Hematopoietic multipotent progenitor cell treated with erythropoietin and hydrocortisone succinate and interleukin-3 and kit ligand, for 17 days (in vitro differentiated cells): ENCODE measurements at regions not wholly inside any gene's neighbourhood (a gene's known extent, or its start where the extent isn't known, plus 50 kb on each side); places are given as distances from the start of the nearest gene placed in this dataset.
"Not testable (repeated sequence)": the region's sequence is repeated elsewhere in the genome, so short reads cannot be mapped to it uniquely, and the experiment has no call there.

Source experiments
- DNase-seq: peaks from one replicate; pipeline ENCODE4 v3.0.0-alpha.2; 2015; ENCODE audit warnings: low spot score

DNA sequence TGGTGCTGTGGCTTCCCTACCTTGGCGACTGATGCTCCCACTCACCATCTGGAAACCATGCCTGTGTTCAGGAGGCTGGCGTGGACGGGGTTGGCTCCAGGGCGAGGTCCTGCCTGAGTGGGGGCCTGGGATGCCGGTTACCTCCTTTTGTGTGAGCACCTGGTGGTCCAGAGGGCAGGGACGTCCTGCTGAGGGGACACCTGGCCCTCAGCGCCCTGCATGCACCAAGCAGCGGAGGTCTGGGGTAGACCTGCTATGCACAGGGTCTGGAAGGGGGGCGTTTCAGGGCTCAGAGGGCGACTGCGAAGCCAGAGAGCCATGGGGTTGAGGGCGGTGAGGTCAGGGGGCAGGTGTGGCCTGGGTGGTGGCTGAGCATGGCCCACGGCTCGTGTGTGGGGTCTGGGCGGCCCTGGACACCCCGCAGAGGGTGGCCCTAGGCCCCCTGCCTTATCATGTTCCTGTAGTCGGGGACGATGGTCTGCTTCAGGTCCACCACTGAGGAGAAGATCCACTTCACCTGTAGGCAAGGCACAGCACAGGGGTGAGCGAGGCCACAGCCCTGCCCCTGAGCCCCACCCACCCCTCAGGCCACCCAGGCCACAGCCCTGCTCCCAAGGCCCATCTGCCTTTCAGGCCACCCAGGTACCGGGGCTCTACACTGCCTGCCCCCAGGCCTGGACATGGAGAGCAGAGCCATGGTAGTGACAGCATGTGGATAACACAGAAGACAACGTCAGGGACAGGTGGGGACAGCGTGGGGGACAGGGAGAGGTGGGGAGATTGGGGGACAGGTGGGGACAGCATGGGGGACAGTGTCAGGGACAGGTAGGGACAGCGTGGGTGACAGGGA lies 95.3 kb downstream of the TMEM121 start:
- not testable (repeated sequence) for DNase-seq

DNA sequence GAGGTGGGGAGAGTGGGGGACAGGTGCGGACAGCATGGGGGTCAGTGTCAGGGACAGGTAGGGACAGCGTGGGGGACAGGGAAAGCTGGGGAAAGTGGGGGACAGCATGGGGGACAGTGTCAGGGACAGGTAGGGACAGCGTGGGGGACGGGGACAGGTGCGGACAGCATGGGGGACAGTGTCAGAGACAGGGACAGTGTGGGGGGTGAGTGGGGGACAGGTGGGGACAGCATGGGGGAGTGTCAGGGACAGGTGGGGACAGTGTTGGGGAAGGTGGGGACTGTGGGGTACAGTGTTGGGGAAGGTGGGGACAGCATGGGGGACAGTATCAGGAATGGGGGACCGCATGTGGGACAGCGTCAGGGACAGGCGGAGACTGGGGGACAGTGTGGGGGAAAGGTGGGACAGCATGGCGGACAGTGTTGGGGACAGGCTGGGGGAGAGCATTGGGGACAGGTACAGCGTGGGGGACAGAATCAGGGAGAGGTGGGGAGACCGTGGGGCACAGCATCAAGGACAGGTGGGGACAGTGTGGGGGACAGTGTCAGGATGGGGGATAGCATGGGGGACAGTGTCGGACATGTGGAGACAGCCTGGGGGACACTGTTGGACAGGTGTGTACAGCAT lies 96.1 kb downstream of the TMEM121 start:
- no peak for DNase-seq

DNA sequence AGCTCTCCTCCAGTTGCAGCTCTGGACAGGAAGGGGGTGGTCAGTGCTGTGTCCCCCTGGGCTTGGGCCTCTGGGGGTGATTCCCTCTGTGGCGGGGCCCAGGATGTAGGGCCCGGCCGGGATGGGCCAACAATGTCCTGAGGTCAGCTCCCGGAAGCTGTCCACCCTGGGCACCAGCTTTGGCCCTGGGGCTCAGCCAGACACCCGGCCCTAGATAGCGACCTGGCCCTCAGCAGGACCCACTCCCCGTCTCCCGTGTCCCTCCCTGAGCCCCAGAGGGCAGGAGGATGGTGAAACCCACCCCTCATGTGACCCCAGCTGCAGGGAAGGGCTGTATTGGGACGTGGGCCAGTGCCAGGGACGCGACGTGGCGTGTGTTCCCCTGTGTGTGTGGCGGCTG lies 96.8 kb downstream of the TMEM121 start:
- not testable (repeated sequence) for DNase-seq

DNA sequence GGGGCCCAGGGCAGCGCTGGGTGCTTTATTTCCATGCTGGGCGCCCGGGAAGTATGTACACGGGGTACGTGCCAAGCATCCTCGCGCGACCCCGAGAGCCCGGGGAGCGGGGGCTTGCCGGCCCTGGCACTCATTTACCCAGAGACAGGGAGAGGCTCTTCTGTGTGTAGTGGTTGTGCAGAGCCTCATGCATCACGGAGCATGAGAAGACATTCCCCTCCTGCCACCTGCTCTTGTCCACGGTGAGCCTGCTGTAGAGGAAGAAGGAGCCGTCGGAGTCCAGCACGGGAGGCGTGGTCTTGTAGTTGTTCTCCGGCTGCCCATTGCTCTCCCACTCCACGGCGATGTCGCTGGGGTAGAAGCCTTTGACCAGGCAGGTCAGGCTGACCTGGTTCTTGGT lies 98.0 kb downstream of the TMEM121 start:
- not testable (repeated sequence) for DNase-seq

DNA sequence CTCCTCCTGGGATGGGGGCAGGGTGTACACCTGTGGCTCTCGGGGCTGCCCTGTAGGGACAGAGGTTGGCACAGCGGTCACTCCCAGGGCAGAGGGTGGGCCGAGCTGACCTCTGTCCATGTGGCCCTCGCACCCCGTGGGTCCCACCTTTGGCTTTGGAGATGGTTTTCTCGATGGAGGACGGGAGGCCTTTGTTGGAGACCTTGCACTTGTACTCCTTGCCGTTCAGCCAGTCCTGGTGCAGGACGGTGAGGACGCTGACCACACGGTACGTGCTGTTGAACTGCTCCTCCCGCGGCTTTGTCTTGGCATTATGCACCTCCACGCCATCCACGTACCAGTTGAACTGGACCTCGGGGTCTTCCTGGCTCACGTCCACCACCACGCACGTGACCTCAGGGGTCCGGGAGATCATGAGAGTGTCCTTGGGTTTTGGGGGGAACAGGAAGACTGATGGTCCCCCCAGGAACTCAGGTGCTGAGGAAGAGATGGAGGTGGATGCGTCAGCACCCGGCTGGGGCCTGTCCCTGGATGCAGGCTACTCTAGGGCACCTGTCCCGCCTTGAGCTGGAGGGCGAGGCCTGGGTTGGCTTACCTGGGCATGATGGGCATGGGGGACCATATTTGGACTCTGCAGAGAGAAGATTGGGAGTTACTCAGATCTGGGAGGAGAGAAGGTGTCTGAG lies 98.5 kb downstream of the TMEM121 start:
- not testable (repeated sequence) for DNase-seq

DNA sequence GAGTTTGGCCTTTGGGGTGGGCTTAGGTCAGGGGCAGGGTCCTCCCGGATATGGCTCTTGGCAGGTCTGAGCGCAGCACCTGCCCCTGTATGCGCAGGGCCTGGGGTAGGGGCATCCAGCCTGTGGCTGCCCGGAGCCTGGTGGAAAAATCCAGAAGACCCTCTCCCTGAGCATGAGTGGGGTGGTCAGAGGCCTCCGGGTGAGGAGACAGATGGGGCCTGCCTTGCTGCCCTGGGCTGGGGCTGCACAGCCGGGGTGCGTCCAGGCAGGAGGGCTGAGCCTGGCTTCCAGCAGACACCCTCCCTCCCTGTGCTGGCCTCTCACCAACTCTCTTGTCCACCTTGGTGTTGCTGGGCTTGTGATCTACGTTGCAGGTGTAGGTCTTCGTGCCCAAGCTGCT lies 99.1 kb downstream of the TMEM121 start:
- DNase-seq = not testable (repeated sequence)

DNA sequence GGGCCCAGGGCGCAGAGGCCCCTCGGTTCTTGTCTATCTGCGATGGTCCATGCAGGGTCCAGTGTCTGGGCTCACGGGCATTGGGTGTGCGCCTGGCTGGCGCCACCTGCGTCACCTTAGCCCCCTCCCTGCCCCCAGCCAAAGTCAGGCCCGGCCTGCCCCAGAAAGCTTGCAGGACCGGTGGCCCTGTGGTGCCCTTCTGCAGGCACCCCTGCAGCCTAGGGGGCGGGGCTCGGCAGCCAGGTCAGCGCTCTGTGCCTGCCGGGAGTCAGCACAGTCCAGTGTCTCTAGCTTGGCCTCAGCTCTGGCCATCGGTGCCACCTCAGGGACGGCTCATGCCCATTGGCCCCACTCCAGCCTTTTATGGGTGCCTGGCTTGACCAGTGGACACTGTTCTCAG lies 99.7 kb downstream of the TMEM121 start:
- not testable (repeated sequence) for DNase-seq

DNA sequence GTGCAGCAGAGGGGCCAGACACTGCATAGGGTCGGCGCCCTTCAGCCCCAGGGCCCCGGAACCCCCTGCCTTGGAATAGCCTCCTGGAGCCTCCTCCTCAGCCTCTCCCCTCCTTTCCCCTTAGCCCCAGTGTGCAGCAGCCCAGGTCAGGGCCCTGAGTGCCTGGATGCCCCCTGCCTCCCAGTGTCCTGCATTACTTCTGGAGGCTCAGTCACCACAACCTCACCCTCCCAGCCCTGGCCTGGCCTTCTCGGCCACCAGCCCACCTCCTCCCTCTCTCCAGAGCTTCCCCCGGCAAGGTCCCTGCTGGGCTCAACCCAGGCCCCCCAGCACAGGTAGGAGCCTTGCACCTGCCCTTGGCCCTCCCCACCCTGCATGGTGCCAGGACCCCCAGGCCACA lies 100.3 kb downstream of the TMEM121 start:
- DNase-seq = not testable (repeated sequence)

DNA sequence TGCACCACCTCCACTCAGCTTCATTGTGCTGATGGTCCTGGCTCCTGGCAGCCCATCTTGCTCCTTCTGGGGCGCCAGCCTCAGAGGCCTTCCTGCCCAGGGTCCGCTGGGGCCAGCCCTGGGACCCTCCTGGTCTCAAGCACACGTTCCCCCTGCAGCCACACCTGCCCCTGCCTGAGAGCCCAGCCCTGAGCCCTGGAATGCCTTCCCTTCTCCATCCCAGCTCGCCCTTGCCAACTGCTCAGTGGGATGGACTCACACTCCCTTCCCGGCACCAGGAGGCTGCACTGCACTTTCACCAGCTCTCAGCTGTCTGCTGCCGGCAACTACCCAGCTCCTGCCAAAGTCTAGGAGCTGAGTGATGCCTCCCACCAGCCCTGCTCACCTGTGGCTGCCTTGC lies 100.9 kb downstream of the TMEM121 start:
- DNase-seq = not testable (repeated sequence)

DNA sequence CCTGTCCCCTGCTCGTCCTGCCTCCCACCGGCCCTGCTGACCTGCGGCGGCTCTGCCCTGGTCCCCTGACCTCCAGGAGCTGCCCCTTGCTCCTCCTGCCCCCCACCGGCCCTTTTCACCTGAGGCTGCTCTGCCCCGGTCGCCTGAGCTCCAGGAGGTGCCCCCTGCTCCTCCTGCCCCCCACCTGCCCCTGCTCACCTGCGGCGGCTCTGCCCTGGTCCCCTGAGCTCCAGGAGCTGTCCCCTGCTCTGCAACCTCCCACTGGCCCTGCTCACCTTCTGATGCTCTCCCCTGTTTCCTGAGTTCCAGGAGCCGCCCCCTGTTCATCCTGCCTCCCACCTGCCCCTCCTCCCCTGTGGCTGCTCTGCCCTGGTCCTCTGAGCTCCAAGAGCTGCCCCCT lies 101.3 kb downstream of the TMEM121 start:
- no peak for DNase-seq

DNA sequence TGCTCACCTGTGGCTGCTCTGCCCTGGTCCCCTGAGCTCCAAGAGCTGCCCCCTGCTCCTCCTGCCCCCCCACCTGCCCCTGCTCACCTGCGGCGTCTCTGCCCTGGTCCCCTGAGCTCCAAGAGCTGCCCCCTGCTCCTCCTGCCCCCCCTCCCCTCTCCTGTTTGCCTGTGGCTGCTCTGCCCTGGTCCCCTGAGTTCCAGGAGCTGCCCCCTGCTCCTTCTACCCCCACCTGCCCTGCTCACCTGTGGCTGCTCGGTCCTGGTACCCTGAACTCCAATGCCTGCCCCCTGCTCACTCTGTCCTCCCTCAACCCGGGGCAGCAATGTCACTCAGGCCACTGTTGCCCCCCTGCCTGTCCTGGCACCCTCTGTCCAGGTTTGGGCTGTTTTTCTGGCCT lies 101.7 kb downstream of the TMEM121 start:
- not testable (repeated sequence) for DNase-seq

DNA sequence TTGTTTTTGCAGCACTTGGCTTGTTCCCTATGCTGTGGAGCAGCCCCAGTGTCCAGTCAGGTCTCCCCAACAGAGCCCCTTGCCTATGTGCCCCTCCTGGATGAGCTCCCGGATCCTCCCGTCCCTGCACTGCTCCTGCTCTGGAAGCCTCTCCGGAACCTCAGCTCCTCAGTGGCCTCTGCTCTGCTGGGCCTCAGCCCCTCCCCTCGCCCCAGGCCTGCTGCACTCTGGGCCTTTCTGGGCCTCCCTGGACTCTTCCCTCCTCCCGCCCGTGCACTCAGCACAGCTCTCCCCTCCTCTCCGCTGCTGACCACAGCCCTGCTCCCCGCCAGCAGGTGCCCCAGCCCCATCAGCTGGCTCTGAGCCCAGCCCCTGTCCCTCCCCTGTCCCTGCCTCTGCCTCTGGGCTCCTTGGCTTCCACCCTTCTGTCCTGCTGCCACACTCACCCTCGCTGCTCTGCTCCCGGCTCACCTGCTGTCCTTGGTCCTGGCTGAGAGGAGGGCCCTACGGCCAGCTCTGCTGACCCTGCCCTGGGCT lies 102.2 kb downstream of the TMEM121 start:
- not testable (repeated sequence) for DNase-seq

DNA sequence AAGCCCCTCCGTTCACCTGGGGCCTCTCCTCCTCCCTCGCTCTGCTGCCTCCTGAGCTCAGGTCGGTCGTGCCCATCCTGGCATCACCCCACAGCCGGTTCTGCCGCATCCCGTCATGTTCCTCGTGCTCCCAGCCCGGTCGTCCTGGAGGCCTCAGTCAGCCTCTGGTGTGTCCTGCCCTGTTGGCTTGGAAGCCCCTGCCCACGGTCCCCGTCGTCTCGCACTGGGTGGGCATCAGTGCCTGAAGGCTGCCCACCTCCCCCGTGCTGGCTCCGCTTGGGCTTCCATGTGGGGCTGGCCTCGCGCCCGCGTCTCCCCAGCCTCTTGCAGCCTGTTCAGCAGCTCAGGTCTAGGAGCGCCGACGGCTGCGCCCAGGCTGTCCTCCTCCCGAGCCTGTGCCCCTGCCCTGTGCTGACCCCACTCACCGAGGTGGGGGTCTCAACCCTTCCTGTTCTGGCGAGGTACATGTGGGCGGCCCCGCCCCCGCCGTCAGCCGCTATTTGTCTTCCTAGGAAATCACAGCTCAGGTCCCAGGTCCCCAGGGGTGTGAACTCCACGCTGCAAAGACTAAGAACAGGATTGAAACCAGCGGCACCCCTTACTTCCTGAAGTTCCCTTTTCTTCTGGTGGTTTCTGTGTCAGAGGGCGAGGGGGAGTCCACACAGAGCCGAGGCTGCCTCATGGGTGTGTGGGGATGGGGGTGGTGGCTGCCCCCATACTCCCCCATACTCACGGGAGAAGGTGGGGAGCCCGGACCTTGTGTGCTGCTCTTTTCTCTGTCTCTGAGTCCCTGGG lies 102.9 kb downstream of the TMEM121 start:
- DNase-seq = not testable (repeated sequence)

DNA sequence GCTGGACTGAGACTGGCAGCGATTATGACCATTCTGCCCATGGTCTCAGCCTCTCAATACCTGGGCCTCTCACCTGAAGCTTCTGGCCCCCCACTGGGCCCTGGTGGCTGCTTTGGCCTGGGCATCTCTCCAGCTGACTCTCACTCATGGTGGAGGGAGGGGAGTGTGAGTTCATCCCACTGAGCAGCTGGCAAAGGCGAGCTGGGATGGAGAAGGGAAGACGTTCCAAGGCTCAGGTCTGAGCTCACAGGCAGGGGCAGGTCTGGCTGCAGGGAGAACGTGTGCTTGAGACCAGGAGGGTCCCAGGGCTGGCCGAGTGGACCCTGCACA lies 103.5 kb downstream of the TMEM121 start:
- DNase-seq = no peak

DNA sequence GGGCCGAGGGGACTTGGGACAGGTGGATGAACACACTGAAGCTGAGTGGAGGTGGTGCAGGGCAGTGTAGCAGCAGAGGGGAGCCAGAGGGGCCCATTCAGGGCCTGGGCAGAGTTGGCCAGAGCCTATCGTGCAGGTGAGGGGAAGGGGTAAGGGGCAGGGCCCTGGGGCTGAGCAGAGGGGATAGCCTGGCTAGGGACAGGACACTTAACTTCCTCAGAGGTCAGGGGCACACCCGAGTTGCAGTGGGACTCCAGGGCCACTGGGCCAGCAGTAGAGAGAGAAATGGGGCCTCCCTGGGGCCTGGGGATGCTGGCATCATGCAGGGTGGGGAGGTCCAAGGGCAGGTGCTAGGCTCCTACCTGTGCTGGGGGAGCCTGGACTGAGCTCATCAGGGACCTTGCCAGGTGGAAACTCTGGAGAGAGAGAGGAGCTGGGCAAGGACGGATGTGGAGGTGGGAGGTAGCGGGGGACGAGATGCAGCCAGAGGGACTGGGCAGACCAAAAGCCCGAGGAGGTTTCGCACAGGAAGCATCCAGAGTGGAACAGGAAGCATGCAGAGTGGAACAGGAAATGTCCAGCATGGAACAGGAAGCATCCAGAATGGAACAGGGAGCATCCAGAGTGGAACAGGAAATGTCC lies 104.0 kb downstream of the TMEM121 start:
- not testable (repeated sequence) for DNase-seq

DNA sequence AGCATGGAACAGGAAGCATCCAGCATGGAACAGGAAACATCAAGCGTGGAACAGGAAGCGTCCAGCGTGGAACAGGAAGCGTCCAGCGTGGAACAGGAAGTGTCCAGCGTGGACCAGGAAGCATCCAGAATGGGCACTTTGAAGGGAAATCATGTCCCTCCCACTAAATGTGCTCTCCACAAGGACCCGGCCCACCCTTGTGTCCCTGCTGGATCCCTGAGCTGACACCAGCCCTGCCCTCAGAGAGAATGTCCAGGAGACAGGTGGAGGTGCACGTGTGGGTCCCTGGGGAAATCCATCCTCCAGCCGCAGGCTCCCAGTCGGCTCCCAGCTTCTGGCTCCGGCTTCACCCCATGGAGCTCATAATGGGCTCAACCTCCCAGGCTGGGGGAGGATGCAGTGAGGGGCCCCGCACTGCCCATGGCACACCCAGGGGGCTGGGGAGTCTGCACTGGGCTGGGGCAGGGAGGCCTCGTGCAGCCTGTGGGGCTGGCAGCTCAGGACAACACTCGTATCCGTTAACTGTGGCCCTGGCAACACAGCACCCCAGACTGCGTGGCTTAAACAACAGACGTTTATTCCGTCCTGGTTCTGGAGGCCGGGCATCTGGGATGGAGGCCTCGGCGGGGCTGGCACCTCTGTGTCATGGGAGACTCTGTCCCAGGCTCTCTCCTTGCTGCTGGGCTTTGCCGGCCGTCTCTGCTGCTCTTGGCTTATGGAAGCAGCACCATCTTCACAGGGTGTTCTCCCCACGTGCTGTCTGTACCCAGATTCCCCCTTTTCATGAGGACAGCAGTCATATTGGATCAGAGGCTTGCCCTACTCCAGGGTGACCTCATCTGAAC lies 104.8 kb downstream of the TMEM121 start:
- DNase-seq = not testable (repeated sequence)

DNA sequence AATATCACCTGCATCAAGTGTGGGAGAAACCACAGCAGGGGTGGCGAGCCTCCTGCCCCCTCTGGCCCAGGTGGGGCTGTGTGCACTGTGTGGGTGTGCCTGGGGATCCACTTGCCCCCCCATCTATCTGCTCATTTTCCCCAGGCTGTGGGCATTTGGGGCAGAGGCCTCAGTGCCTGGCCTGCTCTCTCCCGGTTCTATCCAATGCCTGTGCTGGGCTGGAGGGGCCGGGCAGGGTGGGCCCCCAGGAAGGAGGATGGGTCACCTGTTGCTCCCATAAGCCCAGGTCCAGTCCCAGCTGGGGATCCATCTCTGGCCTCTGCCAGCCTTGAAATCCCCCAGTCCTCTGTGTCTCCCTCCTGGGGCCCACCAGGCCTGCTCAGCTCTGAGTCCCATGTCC lies 105.6 kb downstream of the TMEM121 start:
- DNase-seq = no peak

DNA sequence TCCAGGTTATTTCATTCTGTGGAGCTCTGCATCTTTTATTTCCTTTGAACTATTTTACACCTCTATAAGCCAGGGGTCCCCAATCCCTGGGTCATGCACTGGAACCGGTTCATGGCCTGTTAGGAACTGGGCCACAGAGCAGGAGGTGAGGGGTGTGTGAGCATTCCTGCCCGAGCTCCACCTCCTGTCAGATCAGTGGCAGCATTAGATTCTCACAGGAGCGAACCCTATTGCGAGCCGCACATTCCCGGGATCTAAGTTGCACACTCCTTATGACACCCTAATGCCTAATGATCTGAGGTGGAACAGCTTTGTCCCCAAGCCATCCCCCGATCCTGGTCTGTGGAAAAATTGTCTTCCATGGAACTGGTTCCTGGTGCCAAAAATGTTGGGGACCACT lies 107.2 kb downstream of the TMEM121 start:
- not testable (repeated sequence) for DNase-seq

DNA sequence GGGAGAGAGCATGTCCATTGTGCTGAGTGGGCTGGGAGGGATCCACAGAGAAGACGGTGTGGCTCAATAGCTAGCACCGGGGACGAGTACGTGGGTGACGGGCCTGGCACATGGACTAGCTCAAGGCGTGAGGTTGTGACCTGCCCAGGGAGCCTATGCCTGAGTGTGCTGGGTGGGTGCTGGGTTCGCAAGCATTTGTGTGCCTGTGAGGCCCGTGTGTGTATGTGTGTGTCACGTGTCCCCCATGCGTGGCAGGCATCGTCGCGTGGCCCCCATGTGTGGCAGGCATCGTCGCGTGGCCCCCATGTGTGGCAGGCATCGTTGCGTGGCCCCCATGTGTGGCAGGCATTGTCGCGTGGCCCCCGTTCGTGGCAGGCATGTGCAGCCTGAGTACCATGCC lies 109.2 kb downstream of the TMEM121 start:
- no peak for DNase-seq

DNA sequence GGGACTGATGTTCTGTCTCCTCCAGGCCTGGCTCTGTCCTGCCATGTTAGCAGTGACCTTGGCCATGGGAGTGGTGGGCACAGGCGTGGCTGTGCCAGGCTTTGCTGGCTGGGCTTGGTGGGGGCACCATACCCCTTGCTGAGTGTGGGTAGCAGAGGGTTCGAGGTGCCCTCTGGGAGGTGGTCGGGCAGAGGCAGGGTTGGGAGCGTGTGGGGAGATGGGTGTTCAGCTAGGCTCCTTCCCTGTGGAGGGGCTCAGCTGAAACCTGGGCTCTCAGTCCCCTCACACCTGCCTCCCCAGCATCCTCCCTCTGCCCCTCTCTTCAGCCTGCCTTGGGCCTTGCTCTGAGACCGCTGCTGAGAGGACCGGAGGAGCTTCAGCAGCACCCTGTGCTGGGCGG lies 109.6 kb downstream of the TMEM121 start:
- not testable (repeated sequence) for DNase-seq

DNA sequence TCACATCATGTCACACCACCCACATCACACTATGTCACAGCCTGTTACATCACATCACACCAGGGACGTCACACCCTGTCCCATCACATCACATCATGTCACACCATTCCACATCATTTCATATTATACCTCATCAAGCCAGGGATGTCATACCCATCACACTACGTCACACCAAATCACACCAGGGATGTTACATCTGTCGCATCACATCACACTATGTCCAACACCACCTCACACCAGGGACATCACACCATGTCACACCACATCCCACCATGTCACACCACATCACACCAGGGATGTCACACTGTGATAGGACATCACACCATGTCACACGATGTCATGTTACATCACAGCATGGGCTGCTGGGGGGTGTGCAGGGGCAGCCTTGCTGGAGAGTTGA lies 110.6 kb downstream of the TMEM121 start:
- no peak for DNase-seq
